Activated CD8-positive, alpha-beta memory T cell treated with anti-CD3 and anti-CD28 coated beads, Interleukin-2, amount 10 ng/mL, durations not matched to agents 7 days and 5 days (primary cell): ENCODE measurements at regions not wholly inside any gene's neighbourhood (a gene's known extent, or its start where the extent isn't known, plus 50 kb on each side); places are given as distances from the start of the nearest gene placed in this dataset.
"Not testable (repeated sequence)": the region's sequence is repeated elsewhere in the genome, so short reads cannot be mapped to it uniquely, and the experiment has no call there.

ENCODE experiments used
- ATAC-seq: fragments of 150-1000 bp; cut with Tn5 transposase; one replicate; pipeline ENCODE4 v1.10.0; 2021; ENCODE audit warnings: moderate library complexity
- CTCF ChIA-PET: fragments of 350-600 bp; sonication (Branson Sonifier 250); formaldehyde crosslinking; loops from one replicate; lab custom pipeline; 2021; ENCODE audit warnings: antibody characterized with exemption; lab: Charles Lee
- DNase-seq: peaks from one replicate; pipeline ENCODE4 v3.0.0-alpha.2; 2020
- H3K27ac Mint-ChIP-seq: one replicate; pipeline ENCODE4 v1.8.0; 2021; ENCODE audit warnings: mild to moderate bottlenecking, mixed read lengths
- H3K27me3 Mint-ChIP-seq: one replicate; pipeline ENCODE4 v1.8.0; 2021; ENCODE audit warnings: mixed read lengths
- H3K36me3 Mint-ChIP-seq: one replicate; pipeline ENCODE4 v1.8.0; 2021; ENCODE audit warnings: mild to moderate bottlenecking, mixed read lengths
- H3K4me1 Mint-ChIP-seq: one replicate; pipeline ENCODE4 v1.8.0; 2021; ENCODE audit warnings: mixed read lengths
- H3K4me3 Mint-ChIP-seq: one replicate; pipeline ENCODE4 v1.8.0; 2021; ENCODE audit warnings: mild to moderate bottlenecking, moderate library complexity, mixed read lengths
- H3K9me3 Mint-ChIP-seq: one replicate; pipeline ENCODE4 v1.8.0; 2022; ENCODE audit warnings: low read depth, mixed read lengths

DNA sequence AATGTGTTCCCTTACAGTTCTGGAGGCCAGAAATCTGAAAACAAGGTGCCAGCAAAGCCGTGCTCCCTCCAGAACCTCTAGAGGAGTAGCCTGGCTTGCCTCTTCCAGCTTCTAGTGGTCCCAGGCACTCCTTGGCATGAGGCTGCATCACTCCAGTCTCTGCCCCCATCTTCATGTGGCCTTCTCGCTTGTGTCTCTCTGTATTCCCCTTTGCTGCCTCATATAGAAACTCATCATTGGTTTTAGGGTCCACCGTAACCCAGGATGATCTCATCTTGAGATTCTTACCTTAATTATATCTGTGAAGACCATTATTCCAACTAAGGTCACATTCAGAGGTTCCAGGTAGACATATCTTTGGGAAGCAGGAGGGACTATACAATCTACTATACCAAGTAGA is 182.4 kb downstream of the SKIDA1 start:
- H3K36me3 Mint-ChIP-seq: no peaks in the 10 kb centered on the region
- CTCF ChIA-PET: no interaction called here

DNA sequence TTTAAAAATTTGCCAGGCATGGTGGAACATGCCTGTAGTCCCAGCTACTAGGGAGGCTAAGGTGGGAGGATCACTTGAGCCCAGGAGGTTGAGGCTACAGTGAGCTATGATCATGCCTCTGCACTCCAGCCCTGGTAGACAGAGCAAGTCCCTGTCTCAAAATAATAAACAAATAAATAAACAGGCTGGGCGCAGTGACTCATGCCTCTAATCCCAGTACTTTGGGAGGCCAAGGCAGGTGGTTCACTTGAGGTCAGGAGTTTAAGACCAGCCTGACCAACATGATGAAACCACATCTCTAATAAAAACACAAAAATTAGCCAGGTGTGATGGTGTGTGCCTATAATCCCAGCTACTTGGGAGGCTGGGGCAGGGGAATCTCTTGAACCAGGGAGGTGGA is 183.0 kb downstream of the SKIDA1 start:
- H3K36me3 Mint-ChIP-seq, H3K4me1 Mint-ChIP-seq, H3K27me3 Mint-ChIP-seq, DNase-seq, H3K27ac Mint-ChIP-seq, ATAC-seq, CTCF ChIA-PET, H3K9me3 Mint-ChIP-seq, H3K4me3 Mint-ChIP-seq: not testable (repeated sequence)

More for the DNA sequence above, 182.4 kb downstream of the SKIDA1 start:
- no peak overlapping the region for H3K27ac Mint-ChIP-seq
- DNase-seq (no peak), ATAC-seq (no peak)
- no peak overlapping the region for H3K4me3 Mint-ChIP-seq
- no peaks in the 10 kb centered on the region for H3K9me3 Mint-ChIP-seq
- no peaks in the 10 kb centered on the region for H3K4me1 Mint-ChIP-seq
- H3K27me3 Mint-ChIP-seq: no peaks in the 10 kb centered on the region

DNA sequence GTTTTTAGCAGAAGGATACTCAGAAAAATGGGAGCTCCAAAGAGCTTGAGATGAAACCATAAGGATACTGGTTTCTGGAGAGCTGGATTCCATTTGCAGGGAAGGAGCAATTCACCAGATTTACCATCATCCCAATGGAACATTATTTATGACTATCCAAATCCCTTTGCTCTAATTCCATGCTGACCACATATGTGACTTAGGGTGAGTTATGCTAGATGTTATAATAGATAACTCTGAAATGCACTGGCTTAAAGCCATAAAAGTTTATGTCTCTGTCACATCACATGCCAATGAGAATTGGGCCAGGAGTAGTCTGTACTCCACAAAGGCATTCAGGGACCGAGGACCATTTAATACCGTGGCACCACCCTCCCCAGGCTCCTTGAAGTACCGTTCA is 185.2 kb downstream of the SKIDA1 start:
- Mint-ChIP-seq H3K36me3 (no peaks in the 10 kb centered on the region), H3K4me3 (no peak overlapping the region), H3K4me1 (no peaks in the 10 kb centered on the region), H3K9me3 (no peaks in the 10 kb centered on the region), H3K27me3 (no peaks in the 10 kb centered on the region), H3K27ac (no peak overlapping the region)
- ATAC-seq (no peak), DNase-seq (no peak)
- CTCF ChIA-PET: no interaction called here

DNA sequence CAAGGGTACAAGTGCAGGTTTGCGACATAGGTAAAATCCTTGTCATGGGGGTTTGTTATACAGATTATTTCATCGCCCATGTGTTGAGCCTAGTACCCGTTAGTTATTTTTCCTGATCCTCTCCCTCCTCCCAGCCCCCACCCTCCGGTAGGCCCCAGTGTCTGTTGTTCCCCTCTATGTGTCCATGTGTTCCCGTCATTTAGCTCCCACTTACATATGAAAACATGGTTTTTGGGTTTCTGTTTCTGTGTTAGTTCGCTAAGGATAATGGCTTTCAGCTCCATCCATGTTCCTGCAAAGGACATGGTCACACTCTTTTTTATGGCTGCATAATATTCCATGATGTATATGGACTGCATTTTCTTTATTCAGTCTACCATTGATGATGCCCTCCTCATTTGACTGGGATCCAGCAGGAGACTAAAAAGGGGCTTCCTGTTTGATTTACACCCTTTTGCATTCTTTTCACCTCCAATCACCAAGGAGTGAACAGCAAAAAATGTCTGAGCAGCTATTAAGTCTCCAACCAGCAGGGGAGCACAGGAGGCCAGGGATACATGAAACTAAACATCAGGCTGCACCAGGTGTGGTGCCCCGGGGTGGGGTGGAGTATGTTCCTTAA is 188.2 kb downstream of the SKIDA1 start:
- H3K4me1 Mint-ChIP-seq: no peaks in the 10 kb centered on the region
- no peaks in the 10 kb centered on the region for H3K9me3 Mint-ChIP-seq
- no peaks in the 10 kb centered on the region for H3K36me3 Mint-ChIP-seq
- no peaks in the 10 kb centered on the region for H3K27me3 Mint-ChIP-seq
- CTCF ChIA-PET: no interaction called here
- H3K4me3 Mint-ChIP-seq: no peak overlapping the region
- no peak overlapping the region for H3K27ac Mint-ChIP-seq
- ATAC-seq (no peak), DNase-seq (no peak)

DNA sequence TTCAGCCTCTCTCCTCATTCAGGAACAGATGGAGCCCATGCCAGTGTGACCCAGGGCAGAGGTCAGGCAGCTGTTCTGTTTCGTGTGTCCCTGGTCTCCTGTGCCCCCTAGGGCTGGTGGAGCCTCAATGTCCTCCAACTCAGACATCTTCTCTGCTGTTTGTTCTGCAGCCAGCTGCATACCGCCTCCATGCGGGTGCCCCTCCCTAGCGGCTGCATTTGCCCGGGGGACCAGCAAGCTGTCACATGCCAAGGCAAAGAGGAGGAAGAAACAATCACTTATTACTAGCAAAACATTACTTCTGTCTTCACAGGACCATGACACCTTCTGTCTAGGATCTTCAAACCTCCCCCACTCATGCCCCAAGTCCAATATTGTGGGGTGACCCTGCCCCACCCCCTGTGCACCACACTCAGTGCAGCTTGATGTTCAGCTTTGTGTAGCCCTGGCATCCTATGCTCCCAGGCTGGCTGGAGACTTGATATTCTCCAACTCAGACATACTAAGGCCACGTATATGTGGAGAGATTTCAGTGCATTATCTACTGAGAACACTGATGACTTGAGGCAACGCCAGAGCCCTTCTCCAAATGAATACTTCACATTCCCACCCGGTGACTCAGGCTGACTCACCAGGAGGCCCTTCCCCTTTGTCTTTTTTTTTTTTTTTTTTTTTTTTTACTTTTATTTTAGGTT is 188.9 kb downstream of the SKIDA1 start:
- H3K27me3 Mint-ChIP-seq: no peaks in the 10 kb centered on the region
- CTCF ChIA-PET: no interaction called here
- no peaks in the 10 kb centered on the region for H3K36me3 Mint-ChIP-seq
- ATAC-seq (no peak), DNase-seq (no peak)
- H3K27ac Mint-ChIP-seq: no peak overlapping the region
- no peak overlapping the region for H3K4me3 Mint-ChIP-seq
- H3K4me1 Mint-ChIP-seq: no peaks in the 10 kb centered on the region
- no peaks in the 10 kb centered on the region for H3K9me3 Mint-ChIP-seq

DNA sequence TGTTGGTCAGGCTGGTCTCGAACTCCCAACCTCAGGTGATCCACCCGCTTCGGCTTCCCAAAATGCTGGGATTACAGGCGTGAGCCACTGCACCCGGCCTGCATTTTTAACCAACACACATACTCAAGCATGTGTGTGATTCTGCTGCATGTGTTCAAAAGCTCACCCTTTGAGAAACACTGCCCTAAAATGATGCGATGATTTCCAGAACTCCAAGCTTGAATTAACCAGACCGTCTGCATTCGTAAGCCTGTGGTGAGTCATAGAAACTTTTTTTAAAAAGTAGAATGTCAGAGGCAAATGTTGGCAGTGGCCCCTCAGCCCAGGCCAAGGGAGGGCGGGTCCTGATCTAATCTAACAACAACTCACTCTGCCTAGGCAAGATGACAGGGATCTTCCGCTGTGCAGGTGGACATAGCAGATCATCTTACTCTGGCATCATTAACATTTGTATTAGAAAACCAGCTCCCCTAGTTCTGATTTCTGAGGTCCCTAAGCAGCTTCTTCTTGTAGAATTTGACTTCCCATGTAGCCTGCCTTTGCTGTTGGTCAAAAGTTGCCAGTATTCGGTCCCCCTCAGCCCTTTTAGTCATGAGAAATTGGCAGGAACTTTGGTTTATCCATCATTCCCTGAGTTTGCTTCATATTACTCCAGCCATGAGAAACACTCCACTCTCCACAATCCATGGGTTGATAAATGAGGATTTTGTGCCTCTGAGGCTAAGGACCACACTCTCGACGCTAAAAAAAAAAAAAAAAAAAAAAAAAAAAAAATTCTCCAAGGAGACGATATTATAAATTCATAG is 190.4 kb downstream of the SKIDA1 start:
- Mint-ChIP-seq H3K4me3 (no peak overlapping the region), H3K36me3 (no peaks in the 10 kb centered on the region), H3K27ac (no peak overlapping the region), H3K27me3 (no peaks in the 10 kb centered on the region), H3K9me3 (no peaks in the 10 kb centered on the region), H3K4me1 (no peaks in the 10 kb centered on the region)
- CTCF ChIA-PET: no interaction called here
- DNase-seq (no peak), ATAC-seq (no peak)

DNA sequence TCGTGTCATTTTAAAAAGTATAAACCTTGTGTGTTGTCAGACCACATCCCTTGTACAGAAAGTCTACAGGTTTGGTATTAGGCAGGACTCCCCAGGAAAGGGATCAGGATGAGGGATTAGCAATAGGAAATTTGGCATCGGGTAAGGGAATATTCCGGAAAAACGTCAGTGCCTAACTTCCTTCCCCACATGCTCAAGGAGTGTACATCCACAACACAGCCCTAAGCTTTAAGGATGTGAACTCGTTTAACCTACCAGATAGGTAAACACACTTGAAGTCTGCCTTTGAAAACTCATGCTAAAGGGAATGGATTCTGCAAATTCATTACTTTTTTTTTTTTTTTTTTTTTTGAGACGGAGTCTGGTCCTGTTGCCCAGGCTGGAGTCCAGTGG is 194.9 kb downstream of the SKIDA1 start:
- DNase-seq (no peak), ATAC-seq (no peak)
- Mint-ChIP-seq H3K36me3 (no peaks in the 10 kb centered on the region), H3K4me3 (no peak overlapping the region), H3K27me3 (no peaks in the 10 kb centered on the region), H3K9me3 (no peaks in the 10 kb centered on the region), H3K27ac (no peak overlapping the region), H3K4me1 (no peaks in the 10 kb centered on the region)
- CTCF ChIA-PET: no interaction called here

DNA sequence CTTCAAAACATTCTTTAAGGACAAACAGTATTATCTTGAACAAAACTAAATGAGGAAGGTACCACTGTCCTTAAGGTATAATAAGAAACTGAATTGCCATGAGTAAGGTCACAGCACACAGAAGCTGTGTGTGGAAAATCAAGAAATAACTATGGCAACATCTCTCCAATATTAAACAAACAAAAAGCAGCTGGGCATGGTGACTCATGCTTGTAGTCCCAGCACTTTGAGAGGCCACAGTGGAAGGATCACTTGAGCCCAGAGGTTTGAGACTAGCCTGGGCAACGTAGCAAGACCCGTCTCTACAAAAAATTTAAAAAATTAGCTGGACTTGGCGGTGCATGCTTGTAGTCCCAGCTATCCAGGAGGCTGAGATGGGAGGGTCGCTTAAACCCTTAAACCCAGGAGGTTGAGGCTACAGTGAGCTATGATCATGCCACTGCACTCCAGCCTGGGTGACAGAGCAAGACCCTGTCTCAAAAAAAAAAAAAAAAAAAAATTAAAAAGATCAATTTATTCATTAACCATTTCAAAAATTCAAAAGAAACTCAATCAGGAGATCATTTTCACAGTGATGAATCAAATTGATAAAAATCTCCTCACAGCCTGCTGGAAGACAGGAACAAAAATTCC is 195.4 kb downstream of the SKIDA1 start:
- ATAC-seq: no peak
- no peak for DNase-seq
- H3K36me3 Mint-ChIP-seq: no peaks in the 10 kb centered on the region
- no peaks in the 10 kb centered on the region for H3K27me3 Mint-ChIP-seq
- CTCF ChIA-PET: no interaction called here
- H3K4me3 Mint-ChIP-seq: no peak overlapping the region
- H3K9me3 Mint-ChIP-seq: no peaks in the 10 kb centered on the region
- H3K27ac Mint-ChIP-seq: no peak overlapping the region
- H3K4me1 Mint-ChIP-seq: no peaks in the 10 kb centered on the region

DNA sequence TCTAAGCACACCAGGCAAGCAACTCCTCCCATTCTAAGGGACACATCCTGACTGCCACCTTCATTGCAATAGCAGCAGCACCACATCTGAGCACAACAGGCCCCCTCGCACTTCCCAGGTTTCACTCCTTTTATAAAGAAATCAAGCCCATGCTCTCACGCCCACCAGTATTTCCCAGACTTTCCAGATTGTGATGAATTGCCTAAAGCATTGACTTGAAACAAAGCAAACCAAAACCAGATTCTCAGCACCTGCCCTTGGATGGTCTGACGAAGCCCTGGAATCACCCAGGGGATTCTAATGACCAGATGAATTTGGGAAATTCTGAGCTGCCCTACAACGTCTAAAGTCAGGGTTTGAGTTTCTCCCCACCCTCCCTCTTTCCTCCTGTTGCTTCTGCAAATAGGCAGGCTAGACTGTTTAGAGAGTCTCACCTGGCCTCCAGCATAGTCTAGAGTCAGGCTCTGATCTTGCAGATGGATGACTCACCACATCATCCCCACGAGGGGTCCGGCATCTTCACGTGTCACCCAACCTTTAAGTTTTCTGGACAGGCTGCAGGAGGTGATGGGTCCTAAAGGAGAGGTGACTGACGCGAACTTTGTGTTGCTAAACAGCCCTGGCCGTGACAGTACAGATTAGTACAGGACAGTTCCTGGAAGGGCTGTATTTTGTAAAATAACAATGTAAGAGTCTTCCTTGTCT is 198.0 kb downstream of the SKIDA1 start:
- CTCF ChIA-PET: no interaction called here
- ATAC-seq (peak; percentile 39), DNase-seq (no peak)
- Mint-ChIP-seq H3K4me1 (no peaks in the 10 kb centered on the region), H3K27ac (no peak overlapping the region), H3K9me3 (no peaks in the 10 kb centered on the region), H3K4me3 (no peak overlapping the region), H3K27me3 (no peaks in the 10 kb centered on the region), H3K36me3 (no peaks in the 10 kb centered on the region)

DNA sequence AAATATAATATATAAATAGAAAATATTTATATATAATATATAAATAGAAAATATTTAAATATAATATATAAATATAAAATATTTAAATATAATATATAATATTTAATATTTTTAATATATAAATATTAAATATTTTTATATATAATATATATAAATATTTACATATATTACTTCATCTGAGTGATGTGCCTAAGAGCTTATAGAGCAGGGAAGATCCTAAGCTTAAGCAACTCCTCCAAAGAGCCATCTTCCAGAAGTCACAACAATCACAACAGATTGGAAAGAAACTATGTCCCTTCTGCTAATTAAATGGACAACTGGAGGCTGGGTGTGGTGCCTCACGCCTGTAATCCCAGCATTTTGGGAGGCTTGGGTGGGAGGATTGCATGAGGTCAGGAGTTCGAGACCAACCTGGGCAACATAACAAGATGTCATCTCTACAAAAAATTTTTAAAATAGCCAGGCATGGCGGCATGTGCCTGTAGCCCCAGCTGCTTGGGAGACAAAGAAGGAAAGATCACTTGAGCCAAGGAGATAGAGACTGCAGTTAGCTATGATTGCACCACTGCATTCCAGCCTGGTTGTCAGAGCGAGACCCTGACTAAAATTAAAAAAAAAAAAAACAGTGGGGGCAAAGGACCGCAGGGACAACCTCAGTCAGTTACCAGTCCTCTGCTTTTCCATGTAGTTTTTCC is 198.7 kb downstream of the SKIDA1 start:
- ATAC-seq: no peak
- H3K4me3 Mint-ChIP-seq: no peak overlapping the region
- no peaks in the 10 kb centered on the region for H3K27me3 Mint-ChIP-seq

DNA sequence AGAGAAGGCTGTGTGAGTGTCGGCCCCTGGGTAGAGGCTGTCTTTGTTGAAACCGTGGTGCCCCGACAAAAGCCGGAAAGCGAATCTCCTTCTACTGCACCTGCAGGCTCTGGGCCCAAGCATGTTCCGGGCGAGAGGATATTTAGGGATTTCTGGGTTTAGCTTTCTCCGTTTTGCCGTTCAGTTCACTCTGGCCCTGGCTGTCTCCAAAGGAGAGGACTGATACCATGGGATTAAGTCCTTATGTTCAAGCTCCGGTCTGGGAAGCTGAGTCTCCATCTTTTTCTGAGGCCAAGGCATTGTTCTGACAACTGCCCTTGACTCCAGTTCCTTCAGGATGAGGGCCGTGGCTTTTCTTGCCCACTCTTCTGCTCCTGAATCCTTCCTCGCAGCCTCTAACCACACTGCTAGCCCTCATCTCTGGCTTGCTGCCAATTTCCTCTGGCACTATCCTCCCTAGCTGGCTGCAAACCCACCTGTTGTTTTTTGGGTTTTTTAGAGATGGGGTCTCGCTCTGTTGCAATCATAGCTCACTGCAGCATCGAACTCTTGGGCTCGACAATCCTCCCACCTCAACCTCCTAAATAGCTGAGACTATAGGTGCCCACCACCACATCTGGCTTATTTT is 206.8 kb downstream of the SKIDA1 start:
- no peaks in the 10 kb centered on the region for H3K4me1 Mint-ChIP-seq

More for the DNA sequence above, 198.7 kb downstream of the SKIDA1 start:
- no peaks in the 10 kb centered on the region for H3K4me1 Mint-ChIP-seq
- no peak for DNase-seq
- H3K27ac Mint-ChIP-seq: no peak overlapping the region
- CTCF ChIA-PET: no interaction called here
- H3K36me3 Mint-ChIP-seq: no peaks in the 10 kb centered on the region
- H3K9me3 Mint-ChIP-seq: no peaks in the 10 kb centered on the region

DNA sequence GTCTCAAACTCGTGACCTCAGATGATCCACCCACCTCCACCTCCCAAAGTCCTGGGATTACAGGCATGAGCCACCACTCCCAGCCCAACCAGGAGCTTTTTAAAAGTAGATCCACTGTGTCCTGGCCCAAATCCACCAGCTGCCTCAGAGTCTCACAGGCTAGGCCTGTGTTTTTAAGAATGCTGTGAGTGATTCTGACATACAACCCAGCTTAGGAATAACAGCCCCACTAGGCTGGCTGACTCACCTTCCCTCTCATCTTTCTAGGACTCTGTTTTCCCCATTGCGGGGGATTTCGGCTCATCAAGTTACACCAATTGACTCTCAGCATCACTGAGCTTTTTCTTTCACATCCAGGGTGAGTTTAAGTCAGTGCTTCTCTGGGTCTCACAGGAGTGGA is 207.6 kb downstream of the SKIDA1 start:
- no peaks in the 10 kb centered on the region for H3K27me3 Mint-ChIP-seq
- no peaks in the 10 kb centered on the region for H3K9me3 Mint-ChIP-seq
- H3K4me1 Mint-ChIP-seq: no peaks in the 10 kb centered on the region
- ATAC-seq (no peak), DNase-seq (no peak)
- CTCF ChIA-PET: interaction anchor here (0.6 kb wide), 1 partner anchor 221 kb away, joined by 4 read pairs; no protein-coding TSS in a partner anchor
- no peak overlapping the region for H3K27ac Mint-ChIP-seq
- no peak overlapping the region for H3K4me3 Mint-ChIP-seq
- H3K36me3 Mint-ChIP-seq: no peaks in the 10 kb centered on the region

More for the DNA sequence above, 206.8 kb downstream of the SKIDA1 start:
- no peaks in the 10 kb centered on the region for H3K27me3 Mint-ChIP-seq
- H3K4me3 Mint-ChIP-seq: no peak overlapping the region
- no peaks in the 10 kb centered on the region for H3K36me3 Mint-ChIP-seq
- no peaks in the 10 kb centered on the region for H3K9me3 Mint-ChIP-seq
- DNase-seq: no peak
- no peak for ATAC-seq
- CTCF ChIA-PET: interaction anchor here (0.6 kb wide), 1 partner anchor 222 kb away, joined by 4 read pairs; no protein-coding TSS in a partner anchor
- no peak overlapping the region for H3K27ac Mint-ChIP-seq
